HepG2 (cell line): ENCODE measurements at regions not wholly inside any gene's neighbourhood (a gene's known extent, or its start where the extent isn't known, plus 50 kb on each side); places are given as distances from the start of the nearest gene placed in this dataset.

Source experiments
- ATAC-seq: fragments of 200-7000 bp; cut with Tn5 transposase; 3 replicates; pipeline ENCODE4 v1.9.1; 2020; ENCODE audit warnings: mild to moderate bottlenecking, moderate library complexity
- BruUV-seq: library from RNA; stranded (reverse); fragments of 400-500 nt; replicated peaks from 2 replicates; lab custom pipeline; 2021; lab: Mats Ljungman, UMichigan
- CTCF ChIA-PET: fragments of 300-600 bp; formaldehyde crosslinking; extraction: SDS; loops from one replicate; lab custom pipeline; 2021; ENCODE audit warnings: low total read pairs, inconsistent platforms, low intra/inter-chr PET ratio; lab: Yijun Ruan, JAX
- POLR2A ChIA-PET: fragments of 350-600 bp; sonication (Branson Sonifier 250); formaldehyde crosslinking; loops from one replicate; lab custom pipeline; 2020; ENCODE audit warnings: antibody characterized with exemption, inconsistent platforms; lab: Yijun Ruan, JAX
- DNase-seq: peaks from one replicate; pipeline ENCODE4 v3.0.0-alpha.2; 2015; ENCODE audit warnings: low spot score
- FAIRE-seq: peaks from 3 replicates; lab custom pipeline; 2011; peaks lifted over from hg19 to GRCh38; lab: Jason Lieb, UNC
- H2AFZ ChIP-seq: one replicate; pipeline ENCODE4 v1.6.1; 2011; ENCODE audit warnings: low read length, inconsistent platforms
- H3K27ac ChIP-seq: fragments of 300-600 bp; 3 replicates; pipeline ENCODE4 v1.8.0; 2011; ENCODE audit warnings: mixed run types, mild to moderate bottlenecking, mixed read lengths, low read length, inconsistent platforms; ENCODE audit not compliant: insufficient read depth; ENCODE audit errors: extremely low read length
- H3K27me3 ChIP-seq, 2 experiments: fragments of 200-600 bp in 1 of 2; 2 replicates in 1 of 2; 3 replicates in 1 of 2; pipeline versions ENCODE4 v1.6.0 to v1.8.0; 2011; ENCODE audit warnings: low read length in 2 of 2, mild to moderate bottlenecking in 2 of 2, moderate library complexity in 2 of 2, inconsistent platforms in 1 of 2; ENCODE audit not compliant: insufficient read depth in 2 of 2, control insufficient read depth in 1 of 2
- H3K36me3 ChIP-seq, 2 experiments: fragments of 200-600 bp in 1 of 2; replicated peaks in 1 of 2; 2 replicates in 1 of 2; 3 replicates in 1 of 2; pipeline versions ENCODE4 v1.5.1 to v1.8.0; 2011; ENCODE audit warnings: low read length in 2 of 2, inconsistent platforms in 1 of 2; ENCODE audit not compliant: insufficient read depth in 2 of 2, control insufficient read depth in 1 of 2
- H3K4me1 ChIP-seq: 2 replicates; pipeline ENCODE4 v1.5.1; 2012; ENCODE audit warnings: low read length, inconsistent platforms; ENCODE audit not compliant: insufficient read depth
- H3K4me2 ChIP-seq: 2 replicates; pipeline ENCODE4 v1.6.0; 2011; ENCODE audit warnings: low read depth, low read length, inconsistent platforms
- H3K4me3 ChIP-seq, 3 experiments: fragments of 200-600 bp in 1 of 3; sonication (generic), shearing (Covaris generic) in 1 of 3; replicated peaks in 1 of 3; 2 replicates each; pipeline ENCODE4 v1.5.1; 2011 to 2016; ENCODE audit warnings: low read length in 3 of 3, inconsistent platforms in 2 of 3, low read depth in 2 of 3, mild to moderate bottlenecking in 2 of 3, control low read depth in 1 of 3, mixed read lengths in 1 of 3; ENCODE audit not compliant: insufficient read depth in 1 of 3
- H3K79me2 ChIP-seq: one replicate; pipeline ENCODE4 v1.6.1; 2011; ENCODE audit warnings: low read length, inconsistent platforms; ENCODE audit not compliant: insufficient read depth
- H3K9ac ChIP-seq: 2 replicates; pipeline ENCODE4 v1.6.0; 2011; ENCODE audit warnings: mild to moderate bottlenecking, low read depth, low read length, inconsistent platforms; ENCODE audit not compliant: insufficient read depth
- H3K9me3 ChIP-seq: 2 replicates; pipeline ENCODE4 v1.5.1; 2012; ENCODE audit warnings: mild to moderate bottlenecking, low read length
- H4K20me1 ChIP-seq: 2 replicates; pipeline ENCODE4 v1.6.0; 2011; ENCODE audit warnings: inconsistent platforms, mild to moderate bottlenecking, low read length, moderate library complexity; ENCODE audit not compliant: insufficient read depth
- DPF2 ChIP-seq: sonication (generic); formaldehyde crosslinking; IDR thresholded peaks from 2 replicates; pipeline ENCODE4 v1.4.0; 2020; ENCODE audit warnings: mild to moderate bottlenecking, low read depth, missing genetic modification reagents, borderline replicate concordance
- SUZ12 ChIP-seq: fragments of 150-350 bp; IDR thresholded peaks from 2 replicates; pipeline ENCODE4 v1.6.1; 2014; ENCODE audit warnings: low read depth, low read length
- ZNF232 ChIP-seq: sonication (generic); formaldehyde crosslinking; IDR thresholded peaks from 2 replicates; pipeline ENCODE4 v1.4.0; 2020; ENCODE audit warnings: missing genetic modification reagents, borderline replicate concordance
- ZNF530 ChIP-seq: sonication (generic); formaldehyde crosslinking; IDR thresholded peaks from 2 replicates; pipeline ENCODE4 v1.5.0; 2020; ENCODE audit warnings: low read depth, mild to moderate bottlenecking, missing genetic modification reagents
- ZNF761 ChIP-seq: sonication (generic); formaldehyde crosslinking; conservative IDR thresholded peaks from 2 replicates; pipeline ENCODE4 v1.4.0; 2020; ENCODE audit warnings: mild to moderate bottlenecking, missing genetic modification reagents
- ZNF768 ChIP-seq: sonication (generic); formaldehyde crosslinking; IDR thresholded peaks from 2 replicates; pipeline ENCODE4 v1.4.0; 2020; ENCODE audit warnings: missing genetic modification reagents
- ZNF879 ChIP-seq: sonication (generic); formaldehyde crosslinking; IDR thresholded peaks from 2 replicates; pipeline ENCODE4 v1.8.1; 2023; ENCODE audit warnings: missing genetic modification reagents
- ZSCAN31 ChIP-seq: sonication (generic); formaldehyde crosslinking; IDR thresholded peaks from 2 replicates; pipeline ENCODE4 v1.5.0; 2020; ENCODE audit warnings: low read depth, mild to moderate bottlenecking, missing genetic modification reagents
- WGBS: methylation state at CpG from one replicate; pipeline ENCODE4 v1.1.6; 2017; ENCODE audit warnings: low lambda C conversion rate; 5-methylcytosine and 5-hydroxymethylcytosine counted together
- in situ Hi-C: cut with HindIII; loops from 2 replicates; pipeline ENCODE4 v1.10.0; 2017; ENCODE audit warnings: low pct_unique_long_range_greater_than_20kb; ENCODE audit not compliant: extremely low pct_ligation_motif_present
- intact Hi-C: fragments of 100-400 bp; cut with micrococcal nuclease; formaldehyde crosslinking; loops from one replicate; pipeline ENCODE4 v1.10.0; 2022; ENCODE audit not compliant: unreplicated experiment
- TF ChIP-seq, protein P1 (sequence below): fragments of 450-650 bp; IDR thresholded peaks from 2 replicates; pipeline ENCODE4 v1.6.1; 2017
- TF ChIP-seq, protein P2 (sequence below): sonication (generic); formaldehyde crosslinking; IDR thresholded peaks from 2 replicates; pipeline ENCODE4 v1.4.0; 2020; ENCODE audit warnings: missing genetic modification reagents, low read depth, mild to moderate bottlenecking, borderline replicate concordance
- TF ChIP-seq, protein P3 (sequence below): sonication (generic); formaldehyde crosslinking; IDR thresholded peaks from 2 replicates; pipeline ENCODE4 v1.9.0; 2021; ENCODE audit warnings: missing genetic modification reagents, borderline replicate concordance

DNA sequence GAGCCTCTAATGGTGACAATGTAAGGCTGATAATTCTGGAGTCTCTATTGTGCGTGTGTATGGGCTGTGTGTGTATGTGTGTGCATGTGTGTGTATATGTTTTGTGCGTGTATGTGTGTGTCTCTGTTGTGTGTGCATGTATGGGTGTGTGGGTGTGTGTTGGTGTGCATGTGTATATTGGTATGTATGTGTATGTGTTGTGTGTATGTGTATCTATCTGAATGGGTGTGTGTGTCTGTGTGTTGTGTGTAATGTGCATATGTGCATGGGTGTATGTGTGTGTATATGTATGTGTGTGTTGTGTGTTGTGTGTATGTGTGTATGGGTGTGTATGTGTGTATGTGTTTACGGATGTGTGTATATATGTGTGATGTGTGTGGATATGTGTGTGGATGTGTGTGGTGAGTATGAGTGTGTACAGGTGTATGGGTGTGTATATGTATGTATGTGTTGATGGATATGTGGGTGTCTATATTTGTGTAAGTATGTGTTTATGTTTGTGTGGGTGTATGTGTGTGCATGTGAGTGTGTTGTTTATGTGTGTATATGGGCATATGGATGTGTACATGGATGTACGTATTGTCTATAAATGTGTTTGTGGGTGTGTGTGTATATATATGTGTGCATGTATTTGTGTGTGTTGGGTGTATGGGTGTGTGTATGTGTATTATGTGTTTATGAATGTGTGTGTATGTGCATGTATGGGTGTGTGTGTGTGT is 366.7 kb downstream of the UQCRFS1 start:
- Histone ChIP-seq H3K79me2 (no peaks in the 10 kb centered on the region), H3K9ac (no peak overlapping the region), H3K4me1 (no peaks in the 10 kb centered on the region), H3K4me3 (no peak overlapping the region), H4K20me1 (no peaks in the 10 kb centered on the region), H3K36me3 (no peaks in the 10 kb centered on the region), H3K4me2 (no peak overlapping the region), H3K27me3 (no peaks in the 10 kb centered on the region; a peak in 1 of 5 replicates), H3K9me3 (peaks cover 22% of the 10 kb centered on the region; the same call in 1 of the 2 replicates), H3K27ac (no peak overlapping the region), H2AFZ (no peak overlapping the region)
- CTCF ChIA-PET: no interaction called here
- no peak for ATAC-seq
- intact Hi-C loops (no loop called here), in situ Hi-C loops (no loop called here)
- TF ChIP-seq ZNF530 (CRISPR knock-in tag): no peak
- no peak for TF ChIP-seq ZNF879 (CRISPR knock-in tag)
- TF ChIP-seq, protein P1, sequence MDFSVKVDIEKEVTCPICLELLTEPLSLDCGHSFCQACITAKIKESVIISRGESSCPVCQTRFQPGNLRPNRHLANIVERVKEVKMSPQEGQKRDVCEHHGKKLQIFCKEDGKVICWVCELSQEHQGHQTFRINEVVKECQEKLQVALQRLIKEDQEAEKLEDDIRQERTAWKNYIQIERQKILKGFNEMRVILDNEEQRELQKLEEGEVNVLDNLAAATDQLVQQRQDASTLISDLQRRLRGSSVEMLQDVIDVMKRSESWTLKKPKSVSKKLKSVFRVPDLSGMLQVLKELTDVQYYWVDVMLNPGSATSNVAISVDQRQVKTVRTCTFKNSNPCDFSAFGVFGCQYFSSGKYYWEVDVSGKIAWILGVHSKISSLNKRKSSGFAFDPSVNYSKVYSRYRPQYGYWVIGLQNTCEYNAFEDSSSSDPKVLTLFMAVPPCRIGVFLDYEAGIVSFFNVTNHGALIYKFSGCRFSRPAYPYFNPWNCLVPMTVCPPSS: 0 out of 2 replicates have a peak, but pooled peaks have one; percentile 16
- no peak for TF ChIP-seq ZNF761
- TF ChIP-seq ZNF232 (CRISPR knock-in tag): no peak
- no TSS peak for BruUV-seq
- POLR2A ChIA-PET: no interaction called here
- FAIRE-seq: no peak
- no peak for DNase-seq
- WGBS: 39% methylated on average over 4 of the region's 4 CpGs

DNA sequence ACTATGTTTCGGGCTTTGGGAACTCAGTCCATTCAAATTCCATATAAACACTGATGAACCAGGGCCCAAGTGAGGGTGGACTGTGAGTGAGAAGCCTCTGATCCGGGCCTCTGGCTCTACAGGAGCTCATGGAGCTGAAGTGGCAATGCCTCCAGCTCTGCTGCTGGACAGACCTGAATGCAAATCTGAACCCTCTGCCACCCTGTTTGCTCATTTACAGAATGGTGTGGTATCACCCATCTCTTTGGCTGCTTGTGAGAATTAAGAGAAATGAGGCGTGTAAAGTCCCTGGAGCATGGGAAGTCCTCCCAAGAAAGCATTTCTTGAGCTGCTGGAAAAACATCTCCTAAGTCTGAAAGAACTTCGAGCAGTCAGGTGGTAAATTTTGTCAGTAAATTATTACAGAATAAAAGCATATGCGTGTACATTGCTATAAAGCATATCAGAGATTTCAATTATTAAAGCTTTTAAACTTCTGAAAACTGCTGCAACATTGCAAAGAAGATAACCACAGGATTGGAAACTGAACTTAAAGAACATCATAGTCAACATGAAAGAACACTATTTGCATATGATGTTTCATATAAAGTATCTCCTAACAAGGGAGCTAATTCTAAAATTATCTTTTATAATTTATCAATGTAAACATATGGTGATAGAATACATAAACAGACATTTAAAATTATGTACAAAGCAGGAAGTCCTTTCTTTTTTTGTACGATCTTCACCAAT is 369.0 kb downstream of the UQCRFS1 start:
- H4K20me1 ChIP-seq: no peaks in the 10 kb centered on the region
- no peak overlapping the region for H3K4me2 ChIP-seq
- H3K27ac ChIP-seq: no peak overlapping the region
- H3K9me3 ChIP-seq: 0 out of 2 replicates have a peak, but pooled peaks cover 6% of the 10 kb centered on the region
- no peak overlapping the region for H3K9ac ChIP-seq
- no peak for FAIRE-seq
- WGBS: 2% methylated on average over 6 of the region's 6 CpGs
- no peaks in the 10 kb centered on the region; a peak in 1 of 5 replicates for H3K27me3 ChIP-seq
- intact Hi-C loops (no loop called here), in situ Hi-C loops (no loop called here)
- no peaks in the 10 kb centered on the region for H3K79me2 ChIP-seq
- H2AFZ ChIP-seq: no peak overlapping the region
- no peak for ATAC-seq
- H3K36me3 ChIP-seq: no peaks in the 10 kb centered on the region
- no TSS peak for BruUV-seq
- CTCF ChIA-PET: no interaction called here
- TF ChIP-seq, protein P2, sequence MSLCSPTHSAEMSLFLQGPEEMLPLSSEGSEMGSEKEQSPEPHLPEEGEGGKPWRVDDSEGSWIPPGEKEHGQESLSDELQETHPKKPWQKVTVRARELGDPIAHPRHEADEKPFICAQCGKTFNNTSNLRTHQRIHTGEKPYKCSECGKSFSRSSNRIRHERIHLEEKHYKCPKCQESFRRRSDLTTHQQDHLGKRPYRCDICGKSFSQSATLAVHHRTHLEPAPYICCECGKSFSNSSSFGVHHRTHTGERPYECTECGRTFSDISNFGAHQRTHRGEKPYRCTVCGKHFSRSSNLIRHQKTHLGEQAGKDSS (CRISPR knock-in tag): no peak
- TF ChIP-seq DPF2 (CRISPR knock-in tag) (no peak), ZNF768 (CRISPR knock-in tag) (no peak), ZSCAN31 (no peak), SUZ12 (no peak)
- TF ChIP-seq, protein P3, sequence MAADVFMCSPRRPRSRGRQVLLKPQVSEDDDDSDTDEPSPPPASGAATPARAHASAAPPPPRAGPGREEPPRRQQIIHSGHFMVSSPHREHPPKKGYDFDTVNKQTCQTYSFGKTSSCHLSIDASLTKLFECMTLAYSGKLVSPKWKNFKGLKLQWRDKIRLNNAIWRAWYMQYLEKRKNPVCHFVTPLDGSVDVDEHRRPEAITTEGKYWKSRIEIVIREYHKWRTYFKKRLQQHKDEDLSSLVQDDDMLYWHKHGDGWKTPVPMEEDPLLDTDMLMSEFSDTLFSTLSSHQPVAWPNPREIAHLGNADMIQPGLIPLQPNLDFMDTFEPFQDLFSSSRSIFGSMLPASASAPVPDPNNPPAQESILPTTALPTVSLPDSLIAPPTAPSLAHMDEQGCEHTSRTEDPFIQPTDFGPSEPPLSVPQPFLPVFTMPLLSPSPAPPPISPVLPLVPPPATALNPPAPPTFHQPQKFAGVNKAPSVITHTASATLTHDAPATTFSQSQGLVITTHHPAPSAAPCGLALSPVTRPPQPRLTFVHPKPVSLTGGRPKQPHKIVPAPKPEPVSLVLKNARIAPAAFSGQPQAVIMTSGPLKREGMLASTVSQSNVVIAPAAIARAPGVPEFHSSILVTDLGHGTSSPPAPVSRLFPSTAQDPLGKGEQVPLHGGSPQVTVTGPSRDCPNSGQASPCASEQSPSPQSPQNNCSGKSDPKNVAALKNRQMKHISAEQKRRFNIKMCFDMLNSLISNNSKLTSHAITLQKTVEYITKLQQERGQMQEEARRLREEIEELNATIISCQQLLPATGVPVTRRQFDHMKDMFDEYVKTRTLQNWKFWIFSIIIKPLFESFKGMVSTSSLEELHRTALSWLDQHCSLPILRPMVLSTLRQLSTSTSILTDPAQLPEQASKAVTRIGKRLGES: no peak
- no peak for DNase-seq
- H3K4me1 ChIP-seq: no peaks in the 10 kb centered on the region
- POLR2A ChIA-PET: no interaction called here
- H3K4me3 ChIP-seq: no peak overlapping the region
